ENCODE measurements at regions not wholly inside any gene's neighbourhood (a gene's known extent, or its start where the extent isn't known, plus 50 kb on each side); places are given as distances from the start of the nearest gene placed in this dataset.
"Not testable (repeated sequence)": the region's sequence is repeated elsewhere in the genome, so short reads cannot be mapped to it uniquely, and the experiment has no call there.

- no peak for DNase-seq
These were observed 68.1 kb upstream of the SFSWAP start for GRCh38 chr12:131642771-131643170.

GRCh38 chr12:131643631-131644452, 67.0 kb upstream of the SFSWAP start:
- no peak for DNase-seq

- DNase-seq = no peak
These were observed 66.4 kb upstream of the SFSWAP start for GRCh38 chr12:131644481-131644880.

- DNase-seq = not testable (repeated sequence)
These were observed 66.0 kb upstream of the SFSWAP start for GRCh38 chr12:131644917-131645316.

- DNase-seq = not testable (repeated sequence)
These were observed 65.3 kb upstream of the SFSWAP start for GRCh38 chr12:131645557-131645956.

- not testable (repeated sequence) for DNase-seq
These were observed 64.4 kb upstream of the SFSWAP start for GRCh38 chr12:131646444-131646843.

GRCh38 chr12:131647667-131648066, 63.2 kb upstream of the SFSWAP start:
- DNase-seq = no peak

GRCh38 chr12:131655469-131656174, 55.3 kb upstream of the SFSWAP start:
- DNase-seq = not testable (repeated sequence)

- DNase-seq = not testable (repeated sequence)
These were observed 54.1 kb upstream of the SFSWAP start for GRCh38 chr12:131656796-131657195.

- DNase-seq = not testable (repeated sequence)
These were observed 52.3 kb upstream of the SFSWAP start for GRCh38 chr12:131658605-131659004.

GRCh38 chr12:131659484-131659883, 51.4 kb upstream of the SFSWAP start:
- DNase-seq = not testable (repeated sequence)

- not testable (repeated sequence) for DNase-seq
These were observed 50.9 kb upstream of the SFSWAP start for GRCh38 chr12:131659976-131660375.

- not testable (repeated sequence) for DNase-seq
These were observed 50.5 kb upstream of the SFSWAP start for GRCh38 chr12:131660401-131660800.

Data from activated naive CD4-positive, alpha-beta T cell treated with Interleukin-2 at 50 U/mL for 16 hours (primary cell).